ENCODE measurements at regions not wholly inside any gene's neighbourhood (a gene's known extent, or its start where the extent isn't known, plus 50 kb on each side); places are given as distances from the start of the nearest gene placed in this dataset.
"Not testable (repeated sequence)": the region's sequence is repeated elsewhere in the genome, so short reads cannot be mapped to it uniquely, and the experiment has no call there.

DNA sequence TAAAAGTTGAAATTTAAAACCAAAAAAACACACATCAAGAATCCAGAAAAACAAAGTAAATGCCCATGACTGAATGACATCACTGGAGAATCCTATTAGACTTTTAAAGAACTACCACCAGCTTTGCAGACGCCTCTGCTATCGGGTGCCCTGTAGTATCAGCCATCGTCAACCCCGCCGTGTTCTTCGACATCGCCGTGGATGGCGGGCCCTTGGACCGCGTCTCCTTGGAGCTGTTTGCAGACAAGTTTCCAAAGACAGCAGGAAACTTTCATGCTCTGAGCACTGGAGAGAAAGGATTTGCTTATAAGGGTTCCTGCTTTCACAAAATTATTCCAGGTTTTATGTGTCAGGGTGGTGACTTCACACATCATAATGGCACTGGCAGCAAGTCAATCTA, 201.9 kb downstream of the DMAC1 start:
- peaks cover 1% of the 10 kb centered on the region for H3K4me1 Mint-ChIP-seq (ENCODE audit: low read depth)
- no peaks in the 10 kb centered on the region for H3K36me3 Mint-ChIP-seq (ENCODE audit: low read depth)
- no peak overlapping the region for H3K4me3 Mint-ChIP-seq
- peaks cover 27% of the 10 kb centered on the region for H3K9me3 Mint-ChIP-seq
- H3K27me3 Mint-ChIP-seq (ENCODE audit: low read depth): peaks cover 13% of the 10 kb centered on the region
- no peak overlapping the region for H3K27ac Mint-ChIP-seq

DNA sequence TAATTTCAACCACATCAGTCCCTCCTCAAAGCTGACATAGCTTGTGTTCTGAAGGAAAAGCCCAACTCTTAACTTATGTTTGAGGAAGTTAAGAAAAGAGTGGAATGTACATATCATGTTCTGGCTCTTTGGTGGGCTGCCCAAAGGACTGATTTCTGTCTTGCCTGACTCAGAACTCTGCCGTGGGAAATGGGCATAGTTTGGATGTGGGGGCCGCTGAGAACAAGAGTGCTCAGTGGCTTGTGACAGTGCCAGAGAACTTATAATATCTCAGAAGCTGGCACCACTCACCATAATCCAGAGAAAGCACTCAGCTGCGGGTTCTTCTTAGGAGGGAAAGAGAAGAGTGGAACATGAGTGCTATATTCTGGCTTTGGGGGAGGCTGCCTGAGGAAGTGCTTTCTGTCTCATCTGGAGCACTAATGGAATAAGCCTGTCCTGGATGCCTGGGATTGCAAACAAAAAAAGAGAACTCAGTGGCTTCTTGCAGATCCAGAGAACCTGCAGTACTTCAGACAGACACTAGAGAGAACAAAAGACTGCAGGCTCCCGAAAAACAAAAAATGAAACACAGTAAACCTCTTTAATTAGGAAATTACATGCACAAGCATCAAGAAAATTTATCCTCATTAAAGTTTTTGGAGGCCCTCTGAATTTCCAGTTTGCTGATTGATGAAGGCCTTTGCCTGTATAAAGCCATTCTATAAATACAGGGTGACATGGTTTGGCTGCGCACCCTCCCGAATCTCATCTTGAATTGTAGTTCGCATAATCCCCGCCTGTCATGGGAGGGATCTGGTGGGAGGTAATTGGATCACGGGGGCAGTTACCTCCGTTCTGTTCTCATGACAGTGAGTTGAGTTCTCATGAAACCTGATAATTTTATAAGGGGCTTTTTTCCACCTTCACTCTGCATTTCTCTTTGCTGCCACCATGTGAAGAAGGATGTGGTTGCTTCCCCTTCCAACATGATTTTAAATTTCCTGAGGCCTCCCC, 207.0 kb downstream of the DMAC1 start:
- Mint-ChIP-seq H3K36me3 (ENCODE audit: low read depth) (no peaks in the 10 kb centered on the region), H3K4me1 (ENCODE audit: low read depth) (peaks cover 1% of the 10 kb centered on the region), H3K27me3 (ENCODE audit: low read depth) (peaks cover 10% of the 10 kb centered on the region), H3K4me3 (no peak overlapping the region), H3K9me3 (peaks cover 27% of the 10 kb centered on the region), H3K27ac (no peak overlapping the region)

DNA sequence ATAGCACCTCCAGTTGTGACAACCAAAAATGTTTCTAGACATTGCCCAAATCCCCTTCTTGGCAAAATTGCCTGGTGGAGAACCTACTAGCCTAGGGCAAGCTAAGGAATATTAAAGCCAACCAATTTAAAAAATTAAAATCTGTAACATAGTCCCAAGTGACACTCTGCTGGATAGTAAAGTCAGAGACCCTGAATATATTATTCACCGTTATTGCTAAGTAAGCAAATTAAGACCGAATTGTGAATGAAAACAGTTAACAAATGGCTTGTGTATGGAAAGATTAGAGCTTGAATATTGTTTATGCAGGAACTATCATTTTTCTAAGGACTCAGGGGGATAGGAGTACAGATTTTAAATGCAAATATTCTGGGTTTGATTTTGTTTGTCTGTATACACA, 208.1 kb downstream of the DMAC1 start:
- Mint-ChIP-seq H3K4me1 (ENCODE audit: low read depth) (no peaks in the 10 kb centered on the region), H3K27ac (no peak overlapping the region), H3K4me3 (no peak overlapping the region), H3K9me3 (peaks cover 27% of the 10 kb centered on the region), H3K27me3 (ENCODE audit: low read depth) (peaks cover 10% of the 10 kb centered on the region), H3K36me3 (ENCODE audit: low read depth) (no peaks in the 10 kb centered on the region)

DNA sequence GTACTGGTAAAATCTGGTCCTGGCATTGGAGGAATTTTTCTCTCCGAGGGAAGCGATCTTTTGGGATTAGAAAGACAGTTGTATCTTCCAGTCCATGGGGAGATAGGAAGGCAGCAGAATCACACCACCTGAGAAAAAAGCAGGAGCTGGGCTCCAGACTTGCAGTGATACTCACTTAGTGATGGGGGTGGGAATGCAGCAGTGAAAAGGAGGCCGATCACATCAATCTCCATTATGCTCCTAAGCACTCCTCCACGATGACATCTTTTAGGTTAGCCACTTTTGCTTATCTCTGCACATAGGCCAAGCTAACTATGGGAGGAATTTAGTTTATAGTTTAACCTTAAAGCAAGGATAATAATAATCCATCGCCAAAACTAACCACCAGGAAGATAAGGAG, 219.0 kb downstream of the DMAC1 start:
- H3K36me3 Mint-ChIP-seq (ENCODE audit: low read depth): no peaks in the 10 kb centered on the region
- peaks cover 14% of the 10 kb centered on the region for H3K27me3 Mint-ChIP-seq (ENCODE audit: low read depth)
- no peak overlapping the region for H3K27ac Mint-ChIP-seq
- H3K4me1 Mint-ChIP-seq (ENCODE audit: low read depth): no peaks in the 10 kb centered on the region
- no peaks in the 10 kb centered on the region for H3K9me3 Mint-ChIP-seq
- H3K4me3 Mint-ChIP-seq: no peak overlapping the region

DNA sequence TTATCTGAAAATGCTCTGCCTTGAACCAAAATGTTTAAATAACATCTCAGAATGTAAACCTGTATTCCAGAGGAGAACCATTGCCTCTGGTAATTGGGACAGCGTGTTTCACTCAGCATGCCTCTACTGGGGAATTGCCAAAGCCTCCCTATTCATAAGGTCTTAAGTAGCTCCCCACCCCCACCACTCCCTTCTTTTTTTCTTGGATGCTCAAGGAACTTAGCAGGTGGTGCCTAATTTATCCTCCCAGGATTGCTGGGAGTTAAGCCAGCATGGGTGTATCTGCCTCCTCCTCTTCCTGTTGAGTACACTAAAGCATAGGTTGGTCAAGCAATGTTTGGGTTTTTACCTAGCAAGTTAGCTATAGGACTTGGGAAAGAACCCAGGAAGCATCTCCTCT, 220.2 kb downstream of the DMAC1 start:
- no peak overlapping the region for H3K27ac Mint-ChIP-seq
- H3K4me1 Mint-ChIP-seq (ENCODE audit: low read depth): no peaks in the 10 kb centered on the region
- H3K27me3 Mint-ChIP-seq (ENCODE audit: low read depth): peaks cover 17% of the 10 kb centered on the region
- H3K9me3 Mint-ChIP-seq: no peaks in the 10 kb centered on the region
- H3K36me3 Mint-ChIP-seq (ENCODE audit: low read depth): no peaks in the 10 kb centered on the region
- no peak overlapping the region for H3K4me3 Mint-ChIP-seq

DNA sequence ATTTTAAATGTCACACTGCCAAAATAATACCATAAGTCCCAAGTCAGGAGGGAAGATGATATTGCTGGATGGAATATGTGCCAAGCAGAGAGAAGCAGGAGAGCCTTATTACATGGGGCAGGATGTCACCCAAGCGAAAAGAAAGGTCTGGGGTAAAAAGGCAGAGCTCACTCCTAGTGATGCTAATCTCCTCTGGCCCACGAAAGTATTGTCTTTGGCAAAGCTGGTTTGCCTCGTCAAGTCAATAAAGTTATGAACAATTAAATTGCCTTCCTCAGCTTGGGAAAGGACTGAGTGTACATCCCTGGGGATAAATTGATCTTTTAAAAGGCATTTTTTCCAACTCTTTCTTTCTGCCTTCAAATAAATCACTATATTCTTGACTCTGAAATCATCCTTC, 220.6 kb downstream of the DMAC1 start:
- no peaks in the 10 kb centered on the region for H3K36me3 Mint-ChIP-seq (ENCODE audit: low read depth)
- no peaks in the 10 kb centered on the region for H3K9me3 Mint-ChIP-seq
- peaks cover 17% of the 10 kb centered on the region for H3K27me3 Mint-ChIP-seq (ENCODE audit: low read depth)
- H3K27ac Mint-ChIP-seq: no peak overlapping the region
- no peak overlapping the region for H3K4me3 Mint-ChIP-seq
- H3K4me1 Mint-ChIP-seq (ENCODE audit: low read depth): no peaks in the 10 kb centered on the region

DNA sequence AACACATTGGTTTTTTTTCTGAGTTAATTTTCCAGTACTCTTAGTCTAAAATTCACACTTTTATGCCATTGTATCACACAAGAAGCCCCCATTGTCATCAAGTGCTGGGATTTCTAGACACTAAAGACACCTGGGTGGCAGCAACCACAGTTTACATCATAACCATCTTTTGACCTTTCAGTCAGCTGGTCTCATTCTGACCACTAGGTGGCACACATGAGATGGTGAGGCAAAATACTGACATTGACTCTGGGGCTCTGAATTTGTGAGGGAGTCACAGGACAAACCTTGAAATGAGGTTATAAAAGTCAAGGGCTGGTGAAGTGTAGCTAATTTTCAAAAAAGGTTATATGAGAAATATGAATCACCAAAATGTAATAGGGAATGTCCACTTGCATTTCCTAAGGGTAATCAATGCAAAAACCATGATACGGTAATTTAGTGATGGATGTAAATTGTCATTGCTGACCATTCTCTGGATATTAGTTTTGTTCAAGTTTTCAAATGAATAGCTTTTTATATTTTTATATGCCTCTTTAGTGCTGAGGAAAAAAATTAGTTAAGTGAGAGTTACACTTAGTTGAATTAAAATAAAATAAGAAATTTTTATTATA, 229.4 kb downstream of the DMAC1 start:
- no peaks in the 10 kb centered on the region for H3K4me1 Mint-ChIP-seq (ENCODE audit: low read depth)
- no peak overlapping the region for H3K27ac Mint-ChIP-seq
- H3K36me3 Mint-ChIP-seq (ENCODE audit: low read depth): no peaks in the 10 kb centered on the region
- H3K4me3 Mint-ChIP-seq: no peak overlapping the region
- no peaks in the 10 kb centered on the region for H3K9me3 Mint-ChIP-seq
- H3K27me3 Mint-ChIP-seq (ENCODE audit: low read depth): peaks cover 31% of the 10 kb centered on the region

DNA sequence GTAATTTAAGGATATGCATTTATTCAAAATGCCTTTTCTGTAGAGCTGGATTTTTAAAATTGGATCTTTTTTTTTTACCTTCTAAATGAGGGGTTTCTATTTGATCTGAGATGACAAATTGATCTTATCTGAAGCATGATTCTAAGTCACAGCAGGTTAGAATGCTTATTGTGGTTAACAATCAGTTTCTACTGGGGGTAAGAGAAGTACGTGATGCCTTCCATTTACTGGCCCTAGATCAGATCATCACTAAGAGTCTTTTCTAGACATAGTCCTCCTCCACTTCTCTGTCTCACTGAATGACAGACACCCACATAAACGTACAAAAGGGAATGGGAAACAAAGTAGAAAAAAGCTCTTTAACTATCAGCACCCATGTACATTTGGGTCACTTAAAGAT, 231.9 kb downstream of the DMAC1 start:
- Mint-ChIP-seq H3K4me3 (no peak overlapping the region), H3K4me1 (ENCODE audit: low read depth) (no peaks in the 10 kb centered on the region), H3K27ac (no peak overlapping the region), H3K27me3 (ENCODE audit: low read depth) (peaks cover 32% of the 10 kb centered on the region), H3K9me3 (no peaks in the 10 kb centered on the region), H3K36me3 (ENCODE audit: low read depth) (no peaks in the 10 kb centered on the region)

DNA sequence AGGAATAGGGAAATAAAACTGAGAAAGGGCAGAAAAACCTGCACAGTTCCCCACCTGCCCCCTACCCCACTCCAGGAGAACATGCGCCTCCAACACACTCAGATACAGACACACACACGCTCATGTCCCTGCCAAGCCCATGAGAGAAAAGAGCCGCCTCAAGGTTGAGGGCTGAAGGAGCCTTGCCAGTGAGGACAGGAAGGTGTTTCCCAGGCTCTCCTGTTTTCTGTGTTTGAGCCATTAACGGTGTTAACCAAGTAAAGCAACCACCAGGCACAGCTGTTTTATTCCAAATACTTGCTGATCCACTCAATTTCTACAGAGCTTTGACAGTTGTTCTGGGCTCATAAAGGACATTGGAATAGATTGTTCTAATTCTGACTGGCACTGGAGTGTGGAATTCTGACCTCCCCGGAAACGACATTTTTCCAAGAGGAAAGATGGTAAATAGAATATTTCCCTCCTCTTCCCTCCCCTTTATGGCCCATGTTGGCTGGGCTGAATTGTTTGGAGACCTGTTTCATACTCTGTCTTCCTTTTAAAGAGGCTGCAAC, 238.0 kb downstream of the DMAC1 start:
- Mint-ChIP-seq H3K4me3 (no peak overlapping the region), H3K27me3 (ENCODE audit: low read depth) (peaks cover 18% of the 10 kb centered on the region), H3K4me1 (ENCODE audit: low read depth) (no peaks in the 10 kb centered on the region), H3K27ac (no peak overlapping the region), H3K36me3 (ENCODE audit: low read depth) (no peaks in the 10 kb centered on the region), H3K9me3 (no peaks in the 10 kb centered on the region)

DNA sequence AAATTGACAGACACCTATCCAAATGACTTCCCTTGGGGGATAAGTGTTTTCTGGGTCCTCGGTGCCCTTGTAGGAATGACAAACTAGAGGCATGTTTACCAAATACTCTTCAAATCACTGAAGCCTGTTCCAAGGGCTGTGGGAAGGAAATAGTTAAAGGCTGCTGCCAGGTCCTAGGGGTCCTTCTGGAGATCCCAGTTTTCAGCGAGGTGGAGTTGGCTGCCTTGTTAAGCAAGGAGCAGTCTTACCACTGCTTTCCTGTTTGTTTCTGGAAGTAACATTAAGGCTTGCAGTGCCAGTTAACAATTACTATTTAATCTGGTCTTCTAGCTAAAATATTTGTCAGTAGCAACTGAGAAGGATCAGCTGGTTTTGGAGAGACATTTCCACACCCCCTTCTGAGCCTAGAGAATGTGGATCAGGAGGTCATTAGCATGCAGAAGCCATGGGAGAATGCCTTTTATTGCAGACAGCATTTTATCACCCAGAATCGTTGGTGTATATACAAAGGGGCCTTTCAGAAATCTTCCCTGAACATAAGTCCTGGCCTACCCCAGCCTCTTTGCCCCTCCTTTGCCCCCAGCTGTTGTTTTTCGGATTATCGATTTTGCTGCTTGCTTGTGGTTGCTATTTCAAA, 238.8 kb downstream of the DMAC1 start:
- H3K36me3 Mint-ChIP-seq (ENCODE audit: low read depth): no peaks in the 10 kb centered on the region
- H3K27me3 Mint-ChIP-seq (ENCODE audit: low read depth): peaks cover 18% of the 10 kb centered on the region
- H3K4me1 Mint-ChIP-seq (ENCODE audit: low read depth): no peaks in the 10 kb centered on the region
- no peaks in the 10 kb centered on the region for H3K9me3 Mint-ChIP-seq
- no peak overlapping the region for H3K4me3 Mint-ChIP-seq
- no peak overlapping the region for H3K27ac Mint-ChIP-seq

DNA sequence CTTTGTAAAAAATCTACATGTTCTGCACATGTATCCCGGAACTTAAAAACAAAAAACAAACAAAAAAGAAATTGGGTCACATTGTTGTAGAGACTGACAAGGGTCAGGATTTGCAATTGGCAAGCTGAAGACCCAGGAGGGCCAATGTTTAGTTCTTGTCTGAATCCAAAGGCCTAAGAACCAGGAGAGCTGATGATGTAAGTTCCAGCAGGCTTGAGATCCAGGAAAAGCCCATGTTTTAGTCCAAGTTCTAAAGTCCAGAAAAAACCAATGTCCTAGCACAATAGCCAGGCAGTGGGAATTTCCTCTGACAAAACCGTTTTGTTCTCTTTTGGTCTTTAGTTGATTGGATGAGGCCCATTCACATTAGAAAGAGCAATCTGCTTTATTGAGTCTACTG, 244.9 kb downstream of the DMAC1 start:
- Mint-ChIP-seq H3K9me3 (no peaks in the 10 kb centered on the region), H3K4me1 (ENCODE audit: low read depth) (no peaks in the 10 kb centered on the region), H3K4me3 (no peak overlapping the region), H3K27me3 (ENCODE audit: low read depth) (peaks cover 25% of the 10 kb centered on the region), H3K36me3 (ENCODE audit: low read depth) (no peaks in the 10 kb centered on the region), H3K27ac (no peak overlapping the region)

DNA sequence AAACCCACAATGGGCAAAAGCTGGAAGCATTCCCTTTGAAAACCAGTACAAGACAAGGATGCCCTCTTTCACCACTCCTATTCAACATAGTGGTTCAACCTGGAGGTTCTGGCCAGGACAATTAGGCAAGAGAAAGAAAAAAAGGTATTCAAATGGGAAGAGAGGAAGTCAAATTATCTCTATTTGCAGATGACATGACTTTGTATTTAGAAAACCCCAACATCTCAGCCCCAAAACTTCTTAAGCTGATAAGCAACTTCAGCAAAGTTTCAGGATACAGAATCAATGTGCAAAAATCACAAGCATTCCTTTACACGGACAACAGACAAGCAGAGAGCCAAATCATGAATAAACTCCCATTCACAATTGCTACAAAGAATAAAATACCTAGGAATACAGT, 246.9 kb downstream of the DMAC1 start:
- H3K4me1 Mint-ChIP-seq (ENCODE audit: low read depth); H3K9me3 Mint-ChIP-seq; H3K27ac Mint-ChIP-seq; H3K36me3 Mint-ChIP-seq (ENCODE audit: low read depth); H3K4me3 Mint-ChIP-seq: not testable (repeated sequence)
- H3K27me3 Mint-ChIP-seq (ENCODE audit: low read depth): peaks cover 30% of the 10 kb centered on the region

DNA sequence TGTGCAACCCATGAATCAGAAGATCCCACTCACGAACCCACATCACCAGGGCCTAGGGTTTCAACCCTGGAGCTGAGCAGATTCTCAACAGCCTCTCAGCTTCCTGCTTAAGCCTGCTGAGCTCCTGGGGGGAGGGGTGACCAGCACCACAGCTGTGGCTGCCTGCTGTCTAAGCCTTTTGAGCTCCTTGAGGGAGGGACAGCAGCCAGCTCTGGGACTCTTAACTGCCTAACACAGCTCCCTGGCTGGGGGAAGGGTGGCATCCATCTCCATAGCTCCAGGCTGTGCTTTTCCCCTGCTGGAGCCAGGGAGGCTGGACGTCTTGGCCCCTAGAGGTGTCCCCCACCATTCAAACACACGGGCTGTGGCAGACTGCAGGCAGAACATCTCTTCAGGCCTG, 250.3 kb downstream of the DMAC1 start:
- Mint-ChIP-seq H3K27me3 (ENCODE audit: low read depth) (peaks cover 41% of the 10 kb centered on the region), H3K36me3 (ENCODE audit: low read depth) (no peaks in the 10 kb centered on the region), H3K4me1 (ENCODE audit: low read depth) (no peaks in the 10 kb centered on the region), H3K4me3 (no peak overlapping the region), H3K27ac (no peak overlapping the region), H3K9me3 (no peaks in the 10 kb centered on the region)

DNA sequence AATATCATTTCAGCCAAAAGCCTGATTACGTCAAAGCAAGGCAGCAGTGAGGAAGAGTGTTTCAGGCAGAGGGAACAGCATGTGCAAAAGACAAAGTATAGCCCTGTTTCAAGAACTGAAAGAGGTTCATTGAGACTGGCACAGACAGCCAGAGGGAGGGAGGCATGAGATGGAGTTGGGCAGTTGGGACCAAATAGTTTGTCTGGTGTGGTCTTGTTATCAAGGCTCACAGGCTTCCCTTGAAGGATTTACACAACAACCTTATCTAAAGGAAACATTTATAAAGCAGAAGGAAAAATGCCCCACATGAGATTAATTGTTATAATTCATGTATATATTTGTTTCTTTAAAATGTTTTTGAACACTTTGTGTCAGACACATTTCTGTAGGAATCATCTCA, 253.3 kb downstream of the DMAC1 start:
- no peaks in the 10 kb centered on the region for H3K4me1 Mint-ChIP-seq (ENCODE audit: low read depth)
- H3K27me3 Mint-ChIP-seq (ENCODE audit: low read depth): peaks cover 32% of the 10 kb centered on the region
- H3K36me3 Mint-ChIP-seq (ENCODE audit: low read depth): no peaks in the 10 kb centered on the region
- H3K9me3 Mint-ChIP-seq: no peaks in the 10 kb centered on the region
- H3K4me3 Mint-ChIP-seq: no peak overlapping the region
- no peak overlapping the region for H3K27ac Mint-ChIP-seq

Data from T-helper 1 cell treated with Interleukin-12 subunit alpha and Interleukin-12 subunit beta and Interleukin-4 antibody, amounts not matched to agents 30 μg/mL and 1 μg/mL, for 36 hours (primary cell).